SU-DHL-6 (cell line): ENCODE measurements at regions not wholly inside any gene's neighbourhood (a gene's known extent, or its start where the extent isn't known, plus 50 kb on each side); places are given as distances from the start of the nearest gene placed in this dataset.

Experiments
- CTCF ChIP-seq: fragments of 200-600 bp; sonication (generic); IDR thresholded peaks from one replicate; pipeline ENCODE4 v1.5.1; 2017; ENCODE audit warnings: antibody characterized with exemption, mild to moderate bottlenecking, low read length, moderate library complexity; ENCODE audit not compliant: insufficient read depth, poor library complexity, severe bottlenecking
- EZH2phosphoT487 ChIP-seq: fragments of 200-600 bp; sonication (generic), shearing (Covaris generic); conservative IDR thresholded peaks from 2 replicates; pipeline ENCODE4 v1.6.1; 2018; ENCODE audit warnings: mild to moderate bottlenecking, antibody characterized with exemption, low read length, moderate library complexity, mixed read lengths

GRCh38 chr12:114241973-114242434, 163.9 kb downstream of the TBX5 start:
- no peak for TF ChIP-seq CTCF
- TF ChIP-seq EZH2phosphoT487, result no peak
